AG04449 (cell line): ENCODE measurements at regions not wholly inside any gene's neighbourhood (a gene's known extent, or its start where the extent isn't known, plus 50 kb on each side); places are given as distances from the start of the nearest gene placed in this dataset.
"Not testable (repeated sequence)": the region's sequence is repeated elsewhere in the genome, so short reads cannot be mapped to it uniquely, and the experiment has no call there.

Experiments used
- CTCF ChIA-PET: fragments of 350-600 bp; formaldehyde crosslinking; extraction: SDS; loops from one replicate; lab custom pipeline; 2021; ENCODE audit warnings: antibody characterized with exemption; lab: Yijun Ruan, JAX
- POLR2A ChIA-PET: fragments of 400-600, 350-600 bp; formaldehyde crosslinking; extraction: SDS; loops from one replicate; lab custom pipeline; 2020; ENCODE audit warnings: antibody characterized with exemption, inconsistent platforms; lab: Yijun Ruan, JAX
- DNase-seq: peaks from one replicate; pipeline ENCODE4 v3.0.0-alpha.2; 2010; ENCODE audit warnings: low read depth, low spot score
- H3K4me3 ChIP-seq: 2 replicates; pipeline ENCODE4 v1.5.1; 2011; ENCODE audit warnings: low read depth, mild to moderate bottlenecking, control low read depth, low read length
- CTCF ChIP-seq: IDR thresholded peaks from one replicate; pipeline ENCODE4 v1.5.1; 2011; ENCODE audit warnings: mild to moderate bottlenecking, moderate library complexity, low read length, control low read depth, inconsistent platforms; ENCODE audit not compliant: insufficient read depth; ENCODE audit errors: missing control alignments

DNA sequence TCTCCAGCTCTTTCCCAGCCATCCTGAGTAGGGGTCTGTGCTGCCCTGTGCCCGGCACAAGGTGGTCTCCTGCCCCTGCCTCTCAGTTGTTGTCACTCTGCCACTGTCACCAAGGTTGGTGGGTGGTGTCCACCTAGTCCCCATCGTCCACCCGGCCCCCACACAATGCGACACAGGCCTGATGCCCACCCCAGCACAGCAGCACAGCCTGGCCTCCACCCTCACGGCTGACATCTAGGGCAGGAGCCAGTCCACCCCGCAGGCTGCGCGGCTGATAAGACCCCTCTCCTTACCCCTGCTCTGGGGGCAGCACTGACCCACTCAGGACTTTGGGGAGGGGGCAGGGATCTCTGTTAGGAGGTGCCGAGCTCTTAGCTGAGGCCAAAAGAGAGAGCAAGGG lies 198.3 kb downstream of the LIPI start:
- no peak overlapping the region for H3K4me3 ChIP-seq
- no peak for DNase-seq
- POLR2A ChIA-PET, result no interaction called here
- CTCF ChIA-PET, result no interaction called here
- no peak for TF ChIP-seq CTCF

DNA sequence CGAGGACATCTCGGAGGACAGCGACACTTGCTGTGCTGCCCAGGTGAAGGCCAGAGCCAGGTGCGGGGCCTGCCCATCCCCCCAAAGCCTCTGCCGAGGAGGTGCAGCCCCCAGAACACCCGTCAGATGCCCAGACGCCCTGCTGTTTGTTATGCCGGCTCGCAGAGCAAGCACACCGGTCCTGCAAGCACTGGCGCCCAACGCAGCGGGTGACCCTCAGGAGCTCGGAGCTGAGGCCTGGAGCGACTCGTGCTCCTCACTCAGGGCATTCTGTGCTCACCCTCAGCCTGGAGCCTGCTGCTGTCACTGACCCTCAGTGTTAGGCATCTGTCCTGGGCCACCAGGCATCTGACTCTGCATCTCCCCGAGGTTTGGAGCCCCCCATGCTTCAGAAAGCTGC lies 199.0 kb downstream of the LIPI start:
- POLR2A ChIA-PET, DNase-seq, CTCF ChIA-PET, H3K4me3 ChIP-seq: not testable (repeated sequence)

GRCh38 chr21:14011149-14011548 lies 199.6 kb downstream of the LIPI start:
- CTCF ChIA-PET, H3K4me3 ChIP-seq, POLR2A ChIA-PET, DNase-seq: not testable (repeated sequence)

DNA sequence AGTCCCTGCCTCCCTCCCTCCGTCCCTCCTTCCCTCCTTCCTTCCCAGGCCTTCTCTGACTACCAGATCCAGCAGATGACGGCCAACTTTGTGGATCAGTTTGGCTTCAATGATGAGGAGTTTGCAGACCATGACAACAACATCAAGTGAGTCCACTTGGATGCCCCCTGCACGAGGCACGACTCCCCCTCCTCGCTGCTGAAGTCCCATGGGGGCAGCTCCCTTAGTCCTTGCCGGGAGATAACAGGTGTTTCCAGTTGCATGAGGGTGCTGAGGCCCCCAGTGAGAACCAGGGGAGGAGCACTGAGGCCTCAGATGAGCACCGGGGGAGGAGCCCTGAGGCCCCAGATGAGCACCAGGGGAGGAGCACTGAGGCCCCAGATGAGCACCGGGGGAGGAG lies 200.0 kb downstream of the LIPI start:
- ChIA-PET CTCF (no interaction called here), POLR2A (no interaction called here)
- DNase-seq, result no peak
- TF ChIP-seq CTCF, result no peak
- H3K4me3 ChIP-seq, result no peak overlapping the region

- DNase-seq, H3K4me3 ChIP-seq, POLR2A ChIA-PET, CTCF ChIA-PET: not testable (repeated sequence)
Measured at GRCh38 chr21:14009990-14010389, 200.8 kb downstream of the LIPI start.

DNA sequence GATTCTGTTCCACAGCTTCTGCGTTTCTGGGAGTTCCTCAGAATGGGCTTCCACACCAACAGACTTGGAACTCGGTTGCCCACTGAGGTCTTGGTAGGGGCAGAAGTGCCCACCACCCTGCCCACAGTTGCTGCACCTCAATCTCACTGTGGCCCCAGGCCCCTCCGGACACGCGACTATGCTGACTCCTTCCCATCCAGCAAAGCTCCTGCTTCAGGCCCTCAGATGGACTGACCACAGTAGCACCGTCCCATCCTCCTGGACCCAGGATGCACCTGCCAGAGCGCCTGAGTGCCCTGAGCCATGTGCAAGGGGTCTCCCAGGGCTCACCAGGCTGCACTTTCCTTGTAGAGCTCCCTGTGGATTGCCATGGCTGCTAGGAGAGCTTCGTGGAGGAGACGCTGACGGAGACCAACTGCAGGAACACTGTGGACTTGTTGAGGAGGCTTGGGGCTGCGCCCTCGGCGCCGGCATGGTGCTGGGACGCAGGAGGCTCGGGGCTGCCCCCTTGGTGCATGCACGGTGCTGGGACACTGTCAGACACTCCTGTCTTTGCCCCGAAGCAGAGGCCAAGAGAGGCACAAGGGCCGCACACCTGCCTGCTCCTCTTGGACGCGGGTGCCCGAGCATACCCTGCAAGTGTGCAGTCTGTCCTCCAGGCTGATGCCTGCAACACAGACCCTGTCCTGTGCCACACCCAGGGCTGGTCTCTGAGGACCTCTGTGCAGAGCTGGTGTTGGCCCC lies 201.3 kb downstream of the LIPI start:
- CTCF ChIA-PET, POLR2A ChIA-PET, H3K4me3 ChIP-seq, DNase-seq: not testable (repeated sequence)

- H3K4me3 ChIP-seq, CTCF ChIA-PET, POLR2A ChIA-PET, DNase-seq: not testable (repeated sequence)
Measured at GRCh38 chr21:14008436-14008835, 202.3 kb downstream of the LIPI start.

DNA sequence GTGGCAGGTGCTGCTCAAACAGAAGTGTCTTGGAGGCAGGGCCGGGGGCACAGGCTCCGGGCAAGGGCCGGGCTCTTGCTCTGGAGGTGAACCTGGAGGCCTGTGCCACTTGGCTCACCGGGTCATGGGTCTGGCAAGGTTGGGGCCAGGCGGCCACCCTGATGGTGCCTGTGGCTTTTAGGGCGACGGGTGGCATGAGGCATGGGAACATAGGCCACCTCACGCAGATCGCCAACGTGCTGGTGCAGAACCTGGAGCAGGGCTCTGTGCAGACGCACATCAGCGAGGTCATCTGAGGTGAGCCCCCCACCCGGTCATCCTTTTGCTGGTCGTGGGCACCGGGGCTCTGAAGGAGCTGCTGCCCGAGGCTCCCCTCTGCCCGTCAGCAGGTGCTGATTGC lies 202.7 kb downstream of the LIPI start:
- CTCF ChIA-PET, H3K4me3 ChIP-seq, DNase-seq, POLR2A ChIA-PET: not testable (repeated sequence)

DNA sequence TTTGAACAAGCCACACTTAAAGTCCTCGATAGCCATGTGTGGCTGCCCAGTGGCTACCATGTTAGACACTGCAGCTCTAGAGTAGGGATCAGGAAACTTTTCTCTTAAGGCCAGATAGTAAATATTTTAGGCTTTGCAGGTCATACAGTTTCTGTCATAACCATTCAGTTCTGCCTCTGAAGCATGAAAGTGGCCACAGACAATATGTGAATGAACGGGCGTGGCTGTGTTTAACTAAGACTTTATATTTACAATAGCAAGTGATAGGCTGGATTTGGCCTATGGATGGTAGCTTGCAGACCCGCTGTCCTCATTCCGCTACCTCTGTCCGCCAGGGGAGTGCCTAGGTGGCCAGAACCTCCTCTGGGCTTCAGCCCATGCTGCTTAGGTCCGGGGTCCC lies 204.6 kb downstream of the LIPI start:
- CTCF ChIA-PET, H3K4me3 ChIP-seq, DNase-seq, POLR2A ChIA-PET: not testable (repeated sequence)

DNA sequence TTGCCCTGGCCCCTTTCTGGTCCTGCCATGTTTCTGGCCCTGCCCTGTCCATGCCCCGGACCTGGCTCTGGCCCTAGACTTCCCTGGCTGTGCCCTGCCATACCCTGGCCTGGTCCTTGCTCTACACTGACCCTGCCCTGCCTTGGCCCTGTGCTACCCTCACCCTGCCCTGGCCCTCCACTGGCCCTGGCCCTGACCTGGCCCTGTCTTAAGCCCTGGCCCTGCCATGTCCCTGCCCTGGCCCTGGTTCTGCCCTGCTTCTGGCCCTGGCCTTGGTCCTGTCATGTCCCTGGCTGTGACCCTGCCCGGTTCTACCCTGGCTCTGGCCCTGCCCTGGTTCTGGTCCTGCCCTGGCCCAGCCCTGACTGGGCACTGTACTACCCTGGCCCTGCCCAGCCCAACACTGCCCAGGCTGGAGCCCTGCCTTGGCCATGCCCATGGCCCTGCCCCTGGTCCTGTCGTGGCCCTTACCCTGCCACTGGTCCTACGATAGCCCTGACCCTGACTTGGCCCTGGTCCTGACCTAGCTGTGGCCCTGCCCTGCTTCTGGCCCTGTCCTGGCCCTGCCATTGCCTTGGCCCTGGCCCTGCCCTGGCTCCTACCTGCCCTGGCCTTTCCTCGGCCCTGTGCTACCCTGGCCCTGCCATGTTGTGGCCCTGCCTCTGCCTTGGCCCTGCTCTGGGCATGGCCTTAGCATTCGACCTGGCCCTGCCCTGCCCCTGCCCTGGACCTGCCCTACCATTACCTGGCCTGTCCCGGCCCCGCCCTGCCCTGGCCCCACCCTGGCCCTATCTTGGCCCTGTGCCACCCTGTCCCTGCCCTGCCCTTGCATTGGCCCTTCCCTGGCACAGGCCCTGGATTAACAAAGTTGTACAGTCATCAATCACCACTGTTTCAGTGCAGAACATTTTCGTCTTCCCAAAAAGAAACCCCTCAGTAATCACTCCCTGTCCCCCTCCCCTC lies 223.5 kb downstream of the LIPI start:
- POLR2A ChIA-PET, CTCF ChIA-PET, H3K4me3 ChIP-seq, DNase-seq: not testable (repeated sequence)

GRCh38 chr21:13985865-13986863 lies 224.6 kb downstream of the LIPI start:
- CTCF ChIA-PET, POLR2A ChIA-PET, H3K4me3 ChIP-seq, DNase-seq: not testable (repeated sequence)

- H3K4me3 ChIP-seq, CTCF ChIA-PET, DNase-seq, POLR2A ChIA-PET: not testable (repeated sequence)
Measured at GRCh38 chr21:13985137-13985864, 225.5 kb downstream of the LIPI start.

DNA sequence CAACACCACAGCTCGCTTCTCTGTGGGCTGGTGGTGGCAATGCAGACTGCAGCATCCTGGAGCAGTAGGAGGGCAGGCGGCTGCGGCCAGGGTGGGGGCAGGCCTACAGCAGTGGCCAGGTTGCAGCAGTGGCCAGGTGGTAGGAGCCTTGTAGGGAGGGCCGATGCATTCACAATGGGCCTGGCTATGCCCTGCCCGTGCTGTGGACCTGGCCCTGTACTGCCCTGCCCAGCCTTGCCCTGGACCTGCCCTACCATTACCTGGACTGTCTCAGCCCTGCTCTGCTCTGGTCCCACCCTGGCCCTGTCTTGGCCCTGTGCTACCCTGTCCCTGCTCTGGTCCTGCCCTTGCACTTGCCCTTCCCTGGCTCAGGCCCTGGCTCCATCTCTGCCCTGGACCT lies 226.0 kb downstream of the LIPI start:
- DNase-seq, CTCF ChIA-PET, H3K4me3 ChIP-seq, POLR2A ChIA-PET: not testable (repeated sequence)
